Femur (tissue), 1 donor: ENCODE measurements at regions not wholly inside any gene's neighbourhood (a gene's known extent, or its start where the extent isn't known, plus 50 kb on each side); places are given as distances from the start of the nearest gene placed in this dataset.

ENCODE experiments used
- DNase-seq: peaks from one replicate; pipeline ENCODE4 v3.0.0-alpha.2; 2017

DNA sequence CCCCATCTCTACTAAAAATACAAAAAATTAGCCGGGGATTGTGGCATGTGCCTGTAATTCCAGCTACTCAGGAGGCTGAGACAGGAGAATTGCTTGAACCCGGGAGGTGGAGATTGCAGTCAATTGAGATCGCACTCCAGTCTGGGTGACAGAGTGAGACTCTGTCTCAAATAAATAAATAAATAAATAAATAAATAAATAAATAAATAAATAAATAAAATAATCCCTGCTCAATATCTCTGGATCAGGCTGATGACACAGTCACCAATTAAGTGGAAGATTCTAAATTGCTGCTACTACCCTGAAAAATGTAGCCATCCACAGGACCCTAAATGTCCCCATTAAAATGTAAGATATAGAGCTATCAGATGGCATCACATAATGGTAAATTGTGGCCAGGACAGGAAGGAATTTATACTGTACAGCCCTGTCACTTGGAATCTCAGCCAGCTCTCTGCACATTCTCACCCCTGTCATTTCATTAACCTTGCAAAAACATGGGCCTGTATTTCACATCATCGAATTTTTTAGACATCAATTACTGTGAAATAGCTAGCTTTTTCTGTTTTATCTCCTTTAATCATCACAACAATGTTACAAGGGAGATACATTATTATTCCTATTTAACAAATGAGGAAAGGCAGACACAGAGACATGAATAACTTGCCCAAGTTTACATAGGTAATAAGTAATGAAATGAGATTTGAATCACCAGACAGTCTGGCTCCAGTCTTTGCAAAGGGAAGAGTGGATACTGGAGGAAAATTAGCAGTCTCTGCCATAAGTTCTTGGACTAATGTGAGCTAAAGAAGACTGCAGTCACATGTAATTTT, 56.7 kb upstream of the NTPCR start:
- DNase-seq, result no peak

DNA sequence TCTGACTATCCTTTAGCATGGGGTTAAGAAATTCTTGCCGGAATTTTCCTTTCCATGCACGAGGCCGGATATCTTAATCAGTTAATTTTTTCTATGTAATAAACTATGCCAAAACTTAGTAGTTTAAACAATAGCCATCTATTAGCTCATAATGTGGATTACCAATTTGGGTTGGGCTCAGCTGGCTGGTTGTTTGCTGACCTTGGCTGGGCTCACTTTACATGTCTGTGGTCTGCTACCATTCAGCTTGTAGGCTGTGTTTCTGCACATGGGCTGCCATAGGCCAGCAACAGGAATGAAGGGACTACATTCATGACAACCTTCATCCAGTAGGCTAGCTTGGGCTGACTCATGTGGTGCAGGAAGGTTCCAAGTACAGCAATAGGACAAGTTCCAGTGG, 56.0 kb upstream of the NTPCR start:
- DNase-seq, result no peak

DNA sequence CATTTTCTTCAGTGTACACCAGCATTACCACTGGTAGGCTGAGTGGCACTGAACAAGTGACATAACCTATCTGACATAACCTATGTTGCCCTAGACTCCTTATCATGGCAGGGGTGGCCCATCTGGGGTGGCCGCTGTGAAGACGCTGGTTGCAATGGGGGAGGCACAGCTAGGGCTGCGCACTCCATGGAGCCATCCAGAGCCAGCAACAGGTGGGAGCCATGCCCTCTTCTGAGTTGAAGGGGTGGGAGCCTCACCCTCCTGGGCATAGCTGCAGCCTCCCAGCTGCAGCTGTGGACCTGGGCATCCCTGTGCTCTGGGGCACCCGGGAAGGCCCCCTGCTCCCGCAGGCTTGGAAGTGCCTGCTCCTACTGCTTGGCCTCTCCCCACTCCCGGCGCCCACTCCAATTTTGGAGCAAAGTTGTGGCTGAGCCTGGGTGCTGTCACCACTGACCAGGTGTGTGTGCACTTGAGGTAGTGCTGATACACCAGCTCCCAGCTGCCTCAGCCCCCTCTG, 52.4 kb upstream of the NTPCR start:
- no peak for DNase-seq

DNA sequence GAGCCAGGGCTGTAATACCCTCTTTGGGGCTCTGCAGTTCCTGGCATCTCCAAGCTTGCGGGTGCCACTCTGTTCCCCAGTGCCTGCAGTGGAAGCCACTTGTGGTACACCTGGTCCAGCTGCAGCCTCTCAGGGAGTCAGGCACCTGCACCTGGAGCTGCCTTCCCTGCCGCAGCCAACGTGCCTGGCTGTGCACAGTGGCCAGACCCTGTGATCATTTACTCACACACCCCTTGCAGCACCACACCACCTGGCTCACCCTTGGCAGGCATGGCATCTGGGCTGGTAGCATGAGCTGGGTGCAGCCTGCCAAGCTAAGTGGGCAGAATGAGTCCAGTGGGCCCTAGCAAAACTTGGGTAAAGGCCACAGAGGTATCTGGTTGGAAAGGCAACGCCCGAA, 51.1 kb upstream of the NTPCR start:
- DNase-seq, result no peak

DNA sequence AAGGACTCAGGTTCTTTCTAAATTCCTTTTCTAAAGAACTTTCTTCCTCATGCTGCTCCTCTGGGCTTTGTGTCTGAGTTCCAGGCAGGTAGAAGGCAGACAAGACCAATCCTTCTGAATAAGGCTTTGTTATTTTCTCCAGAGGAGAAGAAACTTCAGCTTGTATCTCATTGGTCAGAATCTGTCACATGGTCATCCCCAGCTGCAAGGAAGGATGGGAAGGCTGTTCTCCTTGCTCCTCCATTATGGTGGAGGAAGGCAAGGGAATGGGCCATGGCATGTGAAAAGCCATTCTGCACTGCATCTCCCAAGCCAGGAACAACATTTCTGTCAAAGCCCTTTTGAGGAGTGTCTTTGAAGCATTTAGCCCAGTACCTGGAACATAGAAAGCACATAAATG, 50.6 kb upstream of the NTPCR start:
- no peak for DNase-seq
